Caco-2 (cell line): ENCODE measurements at regions not wholly inside any gene's neighbourhood (a gene's known extent, or its start where the extent isn't known, plus 50 kb on each side); places are given as distances from the start of the nearest gene placed in this dataset.

Source experiments
- BruUV-seq: library from RNA; stranded (reverse); fragments of 400-500 nt; replicated peaks from 2 replicates; lab custom pipeline; 2021; lab: Mats Ljungman, UMichigan
- CTCF ChIA-PET: fragments of 300-600 bp; sonication (Branson Sonifier 250); formaldehyde crosslinking; loops from one replicate; lab custom pipeline; 2022; ENCODE audit warnings: antibody characterized with exemption; lab: Charles Lee
- POLR2A ChIA-PET: fragments of 300-600 bp; sonication (Branson Sonifier 250); formaldehyde crosslinking; loops from one replicate; lab custom pipeline; 2022; ENCODE audit warnings: antibody characterized with exemption; lab: Charles Lee
- DNase-seq, 2 experiments: peaks; one replicate each; pipeline versions ENCODE4 v3.0.0 to v3.0.0-alpha.2; 2020 to 2022
- H3K27me3 ChIP-seq: replicated peaks from 2 replicates; pipeline ENCODE4 v1.6.0; 2011; ENCODE audit warnings: low read length; ENCODE audit not compliant: control insufficient read depth, insufficient read depth
- H3K36me3 ChIP-seq: 2 replicates; pipeline ENCODE4 v1.5.1; 2011; ENCODE audit warnings: low read length; ENCODE audit not compliant: control insufficient read depth, insufficient read depth
- H3K4me1 ChIP-seq: fragments of 250-450 bp; sonication (Bioruptor Pico); 2 replicates; pipeline ENCODE4 v1.5.1; 2020; ENCODE audit warnings: mild to moderate bottlenecking
- H3K4me3 ChIP-seq: 2 replicates; pipeline ENCODE4 v1.5.1; 2011; ENCODE audit warnings: low read depth, mild to moderate bottlenecking, control low read depth, low read length
- H3K9me3 ChIP-seq: fragments of 250-450 bp; sonication (Bioruptor Pico); 2 replicates; pipeline ENCODE4 v1.5.1; 2020; ENCODE audit warnings: mild to moderate bottlenecking, moderate library complexity
- H3K27ac Mint-ChIP-seq: one replicate; pipeline ENCODE4 v1.8.0; 2022; ENCODE audit warnings: mixed read lengths; ENCODE audit not compliant: unreplicated experiment
- H3K27me3 Mint-ChIP-seq: one replicate; pipeline ENCODE4 v1.8.0; 2022; ENCODE audit warnings: mixed read lengths; ENCODE audit not compliant: insufficient read depth, unreplicated experiment
- H3K36me3 Mint-ChIP-seq: one replicate; pipeline ENCODE4 v1.8.0; 2022; ENCODE audit warnings: mild to moderate bottlenecking, mixed read lengths; ENCODE audit not compliant: insufficient read depth, unreplicated experiment
- H3K4me1 Mint-ChIP-seq: one replicate; pipeline ENCODE4 v1.8.0; 2022; ENCODE audit warnings: low read depth, mixed read lengths; ENCODE audit not compliant: unreplicated experiment
- H3K4me3 Mint-ChIP-seq: one replicate; pipeline ENCODE4 v1.8.0; 2022; ENCODE audit warnings: mild to moderate bottlenecking, moderate library complexity, mixed read lengths; ENCODE audit not compliant: unreplicated experiment
- H3K9me3 Mint-ChIP-seq: one replicate; pipeline ENCODE4 v1.8.0; 2022; ENCODE audit warnings: mixed read lengths; ENCODE audit not compliant: unreplicated experiment
- CTCF ChIP-seq, 2 experiments: fragments of 200-600 bp in 1 of 2; IDR thresholded peaks; 1 replicate in 1 of 2; 2 replicates in 1 of 2; pipeline versions ENCODE4 v1.5.1 to v1.8.0; 2011 to 2022; ENCODE audit warnings: antibody characterized with exemption in 1 of 2, control low read depth in 1 of 2, inconsistent platforms in 1 of 2, low read depth in 1 of 2, low read length in 1 of 2, mild to moderate bottlenecking in 1 of 2, moderate library complexity in 1 of 2; ENCODE audit not compliant: insufficient read depth in 1 of 2, severe bottlenecking in 1 of 2, unreplicated experiment in 1 of 2
- intact Hi-C: fragments of 100-400 bp; cut with micrococcal nuclease; formaldehyde crosslinking; loops from one replicate; pipeline ENCODE4 v1.10.0; 2022; ENCODE audit not compliant: unreplicated experiment

- H3K4me1 Mint-ChIP-seq: no peaks in the 10 kb centered on the region
- no TSS peak for BruUV-seq
- Histone ChIP-seq H3K9me3 (no peaks in the 10 kb centered on the region), H3K27me3 (no peaks in the 10 kb centered on the region), H3K36me3 (no peaks in the 10 kb centered on the region), H3K4me3 (no peak overlapping the region), H3K4me1 (no peaks in the 10 kb centered on the region)
- TF ChIP-seq CTCF (IDR thresholded peaks at IDR 0.05; ENCODE audit: insufficient read depth in 1 of 2, low read depth in 1 of 2, low read length in 1 of 2, severe bottlenecking in 1 of 2, unreplicated experiment in 1 of 2): no peak
- intact Hi-C loops: no loop called here
- CTCF ChIA-PET: interaction anchor here (0.6 kb wide), 1 partner anchor 507 kb away, joined by 3 read pairs; no protein-coding TSS in a partner anchor
- peaks cover 3% of the 10 kb centered on the region for H3K27me3 Mint-ChIP-seq
- no peaks in the 10 kb centered on the region for H3K9me3 Mint-ChIP-seq
- POLR2A ChIA-PET: no interaction called here
- no peak overlapping the region for H3K27ac Mint-ChIP-seq
- no peak for DNase-seq
- H3K36me3 Mint-ChIP-seq: no peaks in the 10 kb centered on the region
- no peak overlapping the region for H3K4me3 Mint-ChIP-seq
Measured at GRCh38 chr4:124854968-124855367, 142.4 kb upstream of the ANKRD50 start.

DNA sequence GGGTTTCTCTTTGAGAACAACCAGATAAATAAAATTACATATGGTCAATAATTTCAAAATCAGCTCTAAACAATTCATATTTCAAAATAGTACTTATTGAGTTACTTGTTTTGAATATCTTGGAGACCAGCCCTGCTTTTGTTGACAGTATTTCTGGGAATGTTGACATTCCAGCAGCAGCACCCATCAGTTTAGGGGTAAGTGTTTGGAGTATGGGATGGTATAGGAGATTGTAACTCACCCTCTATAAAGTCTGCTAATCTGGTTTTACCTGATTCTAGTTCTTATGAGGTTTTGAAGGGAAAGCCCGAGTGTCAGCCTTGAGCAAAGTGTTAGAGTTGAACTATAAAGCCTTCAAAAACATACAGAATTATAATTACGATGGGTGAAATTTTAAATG, 139.2 kb upstream of the ANKRD50 start:
- Histone ChIP-seq H3K36me3 (no peaks in the 10 kb centered on the region), H3K4me1 (no peaks in the 10 kb centered on the region), H3K9me3 (no peaks in the 10 kb centered on the region), H3K4me3 (no peak overlapping the region), H3K27me3 (no peaks in the 10 kb centered on the region)
- Mint-ChIP-seq H3K4me3 (no peak overlapping the region), H3K36me3 (no peaks in the 10 kb centered on the region), H3K9me3 (no peaks in the 10 kb centered on the region), H3K4me1 (no peaks in the 10 kb centered on the region), H3K27ac (no peak overlapping the region), H3K27me3 (peaks cover 3% of the 10 kb centered on the region)
- ChIA-PET POLR2A (no interaction called here), CTCF (no interaction called here)
- BruUV-seq: no TSS peak
- TF ChIP-seq CTCF (IDR thresholded peaks at IDR 0.05; ENCODE audit: insufficient read depth in 1 of 2, low read depth in 1 of 2, low read length in 1 of 2, severe bottlenecking in 1 of 2, unreplicated experiment in 1 of 2): no peak
- no peak for DNase-seq
- intact Hi-C loops: no loop called here

- ChIA-PET POLR2A (no interaction called here), CTCF (no interaction called here)
- no peaks in the 10 kb centered on the region for H3K4me1 ChIP-seq
- peaks cover 19% of the 10 kb centered on the region for H3K9me3 Mint-ChIP-seq
- DNase-seq: no peak
- H3K36me3 ChIP-seq: no peaks in the 10 kb centered on the region
- H3K27me3 Mint-ChIP-seq: no peaks in the 10 kb centered on the region
- H3K27me3 ChIP-seq: no peaks in the 10 kb centered on the region
- H3K4me3 ChIP-seq: no peak overlapping the region
- BruUV-seq: no TSS peak
- no peaks in the 10 kb centered on the region for H3K9me3 ChIP-seq
- no peak overlapping the region for H3K4me3 Mint-ChIP-seq
- H3K36me3 Mint-ChIP-seq: no peaks in the 10 kb centered on the region
- no peak overlapping the region for H3K27ac Mint-ChIP-seq
- no peak for TF ChIP-seq CTCF (IDR thresholded peaks at IDR 0.05; ENCODE audit: insufficient read depth in 1 of 2, low read depth in 1 of 2, low read length in 1 of 2, severe bottlenecking in 1 of 2, unreplicated experiment in 1 of 2)
- intact Hi-C loops: no loop called here
- H3K4me1 Mint-ChIP-seq: peaks cover 8% of the 10 kb centered on the region
Measured at GRCh38 chr4:124846306-124846705, 133.8 kb upstream of the ANKRD50 start.
